KBM-7 (cell line): ENCODE measurements at regions not wholly inside any gene's neighbourhood (a gene's known extent, or its start where the extent isn't known, plus 50 kb on each side); places are given as distances from the start of the nearest gene placed in this dataset.

Source experiments
- DNase-seq: peaks from one replicate; pipeline ENCODE4 v3.0.0-alpha.2; 2015
- in situ Hi-C: fragments of 300-500 bp; cut with MboI; formaldehyde crosslinking; loops from 2 replicates; pipeline ENCODE4 v1.14.3; 2020; ENCODE audit warnings: low sequenced_read_pairs, low pct_unique_long_range_greater_than_20kb, mixed read lengths

GRCh38 chr12:24467226-24467625 lies 481.7 kb downstream of the BCAT1 start:
- in situ Hi-C loops: no loop called here
- peak; percentile 3 for DNase-seq

- no peak for DNase-seq
- in situ Hi-C loops: no loop called here
Measured at GRCh38 chr12:24463375-24463774, 485.5 kb downstream of the BCAT1 start.

GRCh38 chr12:24462946-24463345 lies 486.0 kb downstream of the BCAT1 start:
- DNase-seq: no peak
- in situ Hi-C loops: no loop called here

GRCh38 chr12:24460506-24460905 lies 488.4 kb downstream of the BCAT1 start:
- in situ Hi-C loops: no loop called here
- DNase-seq: no peak

GRCh38 chr12:24460099-24460498 lies 488.8 kb downstream of the BCAT1 start:
- DNase-seq: no peak
- in situ Hi-C loops: no loop called here

GRCh38 chr12:24455811-24456210 lies 493.1 kb downstream of the BCAT1 start:
- in situ Hi-C loops: no loop called here
- DNase-seq: no peak

- DNase-seq: no peak
- in situ Hi-C loops: no loop called here
Measured at GRCh38 chr12:24447678-24448077, 498.2 kb upstream of the SOX5 start.

GRCh38 chr12:24446287-24446686 lies 496.8 kb upstream of the SOX5 start:
- DNase-seq: no peak
- in situ Hi-C loops: no loop called here

- in situ Hi-C loops: no loop called here
Measured at GRCh38 chr12:24444634-24445033, 495.2 kb upstream of the SOX5 start.

GRCh38 chr12:24441458-24441857 lies 492.0 kb upstream of the SOX5 start:
- no peak for DNase-seq
- in situ Hi-C loops: no loop called here

More at GRCh38 chr12:24444634-24445033, 495.2 kb upstream of the SOX5 start:
- DNase-seq: no peak

- DNase-seq: no peak
- in situ Hi-C loops: no loop called here
Measured at GRCh38 chr12:24436667-24437066, 487.2 kb upstream of the SOX5 start.

- DNase-seq: no peak
- in situ Hi-C loops: no loop called here
Measured at GRCh38 chr12:24431872-24432271, 482.4 kb upstream of the SOX5 start.

GRCh38 chr12:24427776-24428175 lies 478.3 kb upstream of the SOX5 start:
- DNase-seq: no peak
- in situ Hi-C loops: no loop called here

- in situ Hi-C loops: no loop called here
- no peak for DNase-seq
Measured at GRCh38 chr12:24425601-24425970, 476.1 kb upstream of the SOX5 start.

GRCh38 chr12:24424889-24425600 lies 475.6 kb upstream of the SOX5 start:
- in situ Hi-C loops: no loop called here
- no peak for DNase-seq

- DNase-seq: no peak
- in situ Hi-C loops: no loop called here
Measured at GRCh38 chr12:24424376-24424775, 474.9 kb upstream of the SOX5 start.

- no peak for DNase-seq
- in situ Hi-C loops: no loop called here
Measured at GRCh38 chr12:24423611-24424010, 474.1 kb upstream of the SOX5 start.

- DNase-seq: no peak
- in situ Hi-C loops: no loop called here
Measured at GRCh38 chr12:24421759-24422158, 472.3 kb upstream of the SOX5 start.

- no peak for DNase-seq
- in situ Hi-C loops: no loop called here
Measured at GRCh38 chr12:24418157-24418556, 468.7 kb upstream of the SOX5 start.

GRCh38 chr12:24416423-24417109 lies 467.1 kb upstream of the SOX5 start:
- DNase-seq: no peak
- in situ Hi-C loops: no loop called here

GRCh38 chr12:24415934-24416333 lies 466.5 kb upstream of the SOX5 start:
- DNase-seq: no peak
- in situ Hi-C loops: no loop called here
